B cell (primary cell): ENCODE measurements at regions not wholly inside any gene's neighbourhood (a gene's known extent, or its start where the extent isn't known, plus 50 kb on each side); places are given as distances from the start of the nearest gene placed in this dataset.

Source experiments
- ATAC-seq: fragments of 200-7000 bp; cut with Tn5 transposase; one replicate; pipeline ENCODE4 v1.10.0; 2021; ENCODE audit warnings: low read depth, mild to moderate bottlenecking, moderate number of reproducible peaks, moderate library complexity
- CTCF ChIA-PET: fragments of 350-600 bp; sonication (Branson Sonifier 250); formaldehyde crosslinking; loops from one replicate; lab custom pipeline; 2021; ENCODE audit warnings: antibody characterized with exemption, inconsistent platforms; lab: Charles Lee
- POLR2A ChIA-PET: fragments of 350-600 bp; sonication (Branson Sonifier 250); formaldehyde crosslinking; loops from one replicate; lab custom pipeline; 2021; ENCODE audit warnings: antibody characterized with exemption; lab: Charles Lee
- DNase-seq: peaks from one replicate; pipeline ENCODE4 v3.0.0; 2013
- H2AFZ ChIP-seq: 2 replicates; pipeline ENCODE4 v1.6.1; 2012; ENCODE audit warnings: mild to moderate bottlenecking, low read depth, low read length; ENCODE audit not compliant: insufficient read depth, poor library complexity, severe bottlenecking
- H3K27ac ChIP-seq, 2 donors: 1 replicate in 1 of 2; 2 replicates in 1 of 2; pipeline ENCODE4 v1.5.1; 2012 to 2013; ENCODE audit warnings: low read length in 2 of 2, mild to moderate bottlenecking in 2 of 2, moderate library complexity in 1 of 2
- H3K27me3 ChIP-seq, 4 experiments: fragments of 200-600 bp in 1 of 4; sonication (generic) in 1 of 4; replicated peaks in 1 of 4; 1 replicate in 2 of 4; 2 replicates in 2 of 4; pipeline versions ENCODE4 v1.6.1 to v1.7.0; 2013 to 2016; ENCODE audit warnings: low read length in 3 of 4, mild to moderate bottlenecking in 2 of 4, mixed read lengths in 1 of 4, moderate library complexity in 1 of 4; ENCODE audit not compliant: insufficient read depth in 4 of 4, control insufficient read depth in 3 of 4; ENCODE audit errors: control extremely low read depth in 1 of 4
- H3K36me3 ChIP-seq, 2 experiments: replicated peaks in 1 of 2; 1 replicate in 1 of 2; 2 replicates in 1 of 2; pipeline versions ENCODE4 v1.6.1 to v1.7.1; 2013; ENCODE audit warnings: low read length in 1 of 2; ENCODE audit not compliant: insufficient read depth in 2 of 2, control insufficient read depth in 1 of 2; ENCODE audit errors: control extremely low read depth in 1 of 2, extremely low read depth in 1 of 2
- H3K4me1 ChIP-seq, 2 donors: fragments of 200-600 bp in 1 of 2; sonication (generic) in 1 of 2; 1 replicate in 1 of 2; 2 replicates in 1 of 2; pipeline versions ENCODE4 v1.5.1 to v1.6.1; 2013 to 2017; ENCODE audit warnings: low read length in 2 of 2; ENCODE audit not compliant: control insufficient read depth in 2 of 2, insufficient read depth in 2 of 2
- H3K4me2 ChIP-seq: replicated peaks from 2 replicates; pipeline ENCODE3; 2012; ENCODE audit warnings: mild to moderate bottlenecking, low read depth, low read length; ENCODE audit not compliant: poor library complexity, severe bottlenecking
- H3K4me3 ChIP-seq, 5 experiments: fragments of 200-600 bp in 1 of 5; sonication (generic) in 1 of 5; 1 replicate in 3 of 5; 2 replicates in 2 of 5; pipeline versions ENCODE4 v1.5.1 to v1.7.0; 2011 to 2016; ENCODE audit warnings: low read length in 4 of 5, mild to moderate bottlenecking in 4 of 5, low read depth in 2 of 5, control low read depth in 1 of 5, moderate library complexity in 1 of 5; ENCODE audit not compliant: insufficient read depth in 1 of 5; ENCODE audit errors: control extremely low read depth in 1 of 5, extremely low read depth in 1 of 5
- H3K79me2 ChIP-seq: fragments of 200-600 bp; sonication (generic); one replicate; pipeline ENCODE4 v1.6.0; 2016; ENCODE audit warnings: low read length; ENCODE audit not compliant: control insufficient read depth, insufficient read depth
- H3K9ac ChIP-seq: fragments of 200-600 bp; sonication (generic); 2 replicates; pipeline ENCODE4 v1.6.1; 2017; ENCODE audit warnings: mild to moderate bottlenecking, low read length, moderate library complexity
- H3K9me3 ChIP-seq, 3 donors: one replicate each; pipeline versions ENCODE4 v1.6.1 to v1.7.1; 2013; ENCODE audit warnings: low read length in 2 of 3; ENCODE audit not compliant: control insufficient read depth in 2 of 3, insufficient read depth in 1 of 3; ENCODE audit errors: control extremely low read depth in 1 of 3
- H4K20me1 ChIP-seq: 2 replicates; pipeline ENCODE4 v1.6.0; 2012; ENCODE audit warnings: mild to moderate bottlenecking, low read length; ENCODE audit not compliant: insufficient read depth, control insufficient read depth, poor library complexity, severe bottlenecking
- H3K27ac Mint-ChIP-seq: one replicate; pipeline ENCODE4 v1.8.0; 2021; ENCODE audit warnings: mixed read lengths
- H3K27me3 Mint-ChIP-seq: one replicate; pipeline ENCODE4 v1.8.0; 2021; ENCODE audit warnings: mixed read lengths
- H3K4me1 Mint-ChIP-seq: one replicate; pipeline ENCODE4 v1.8.0; 2021; ENCODE audit warnings: mixed read lengths
- H3K4me3 Mint-ChIP-seq: one replicate; pipeline ENCODE4 v1.8.0; 2021; ENCODE audit warnings: mixed read lengths
- H3K9me3 Mint-ChIP-seq: one replicate; pipeline ENCODE4 v1.8.0; 2022; ENCODE audit warnings: mixed read lengths; ENCODE audit not compliant: insufficient read depth
- CTCF ChIP-seq: fragments of 200-600 bp; IDR thresholded peaks from one replicate; pipeline ENCODE4 v1.8.0; 2022; ENCODE audit warnings: antibody characterized with exemption, mild to moderate bottlenecking
- EZH2 ChIP-seq: IDR thresholded peaks from 2 replicates; pipeline ENCODE4 v1.6.1; 2012; ENCODE audit warnings: borderline replicate concordance, low read depth, mild to moderate bottlenecking, moderate library complexity, low read length; ENCODE audit not compliant: insufficient read depth, poor library complexity, severe bottlenecking
- WGBS: methylation state at CpG from one replicate; pipeline ENCODE4 v1.1.5; 2013; ENCODE audit warnings: missing lambda C conversion rate; ENCODE audit not compliant: insufficient coverage; 5-methylcytosine and 5-hydroxymethylcytosine counted together
- intact Hi-C: fragments of 100-400 bp; cut with micrococcal nuclease; formaldehyde crosslinking; loops from one replicate; pipeline ENCODE4 v1.10.0; 2022

- ChIA-PET POLR2A (no interaction called here), CTCF (no interaction called here)
- H4K20me1 ChIP-seq, result no peaks in the 10 kb centered on the region
- intact Hi-C loops, result no loop called here
- no peaks in the 10 kb centered on the region for H3K36me3 ChIP-seq
- no peak overlapping the region for H3K9ac ChIP-seq
- no peaks in the 10 kb centered on the region for H3K9me3 ChIP-seq
- no peaks in the 10 kb centered on the region for H3K27me3 Mint-ChIP-seq
- H3K9me3 Mint-ChIP-seq, result peaks cover 11% of the 10 kb centered on the region
- ATAC-seq, result no peak
- H3K4me1 ChIP-seq, result no peaks in the 10 kb centered on the region
- H2AFZ ChIP-seq, result no peak overlapping the region
- TF ChIP-seq EZH2 (no peak), CTCF (no peak)
- no peak overlapping the region for H3K4me3 Mint-ChIP-seq
- H3K79me2 ChIP-seq, result no peaks in the 10 kb centered on the region
- no peaks in the 10 kb centered on the region for H3K4me1 Mint-ChIP-seq
- no peak overlapping the region for H3K4me2 ChIP-seq
- DNase-seq, result no peak
- no peak overlapping the region for H3K4me3 ChIP-seq
- H3K27ac Mint-ChIP-seq, result no peak overlapping the region
- no peak overlapping the region for H3K27ac ChIP-seq
- no peaks in the 10 kb centered on the region for H3K27me3 ChIP-seq
- WGBS, result 100% methylated on average over 2 of the region's 4 CpGs
These were observed 916.6 kb downstream of the DNAH5 start for GRCh38 chr5:13027874-13028273.

GRCh38 chr5:13019729-13020128, 924.8 kb downstream of the DNAH5 start:
- POLR2A ChIA-PET, result no interaction called here
- Histone ChIP-seq H2AFZ (no peak overlapping the region), H3K9me3 (peaks cover 0 to 3% (median 0%) of the 10 kb centered on the region in 3 donors), H3K79me2 (no peaks in the 10 kb centered on the region), H3K9ac (no peak overlapping the region), H3K27me3 (no peaks in the 10 kb centered on the region), H3K4me2 (no peak overlapping the region), H3K27ac (no peak overlapping the region), H3K4me1 (no peaks in the 10 kb centered on the region), H3K4me3 (no peak overlapping the region), H4K20me1 (no peaks in the 10 kb centered on the region), H3K36me3 (no peaks in the 10 kb centered on the region)
- Mint-ChIP-seq H3K4me3 (no peak overlapping the region), H3K4me1 (no peaks in the 10 kb centered on the region), H3K27ac (no peak overlapping the region), H3K27me3 (no peaks in the 10 kb centered on the region), H3K9me3 (peaks cover 2% of the 10 kb centered on the region)
- TF ChIP-seq CTCF, result no peak
- no peak for TF ChIP-seq EZH2
- intact Hi-C loops, result no loop called here
- DNase-seq, result no peak
- CTCF ChIA-PET, result no interaction called here
- ATAC-seq, result no peak
- WGBS, result 50% methylated on average over 1 of the region's 1 CpG
